Stimulated activated naive CD8-positive, alpha-beta T cell treated with anti-CD3 and anti-CD28 coated beads, Interleukin-15, Interleukin-2, amounts not matched to agents 100 ng/mL and 50 ng/mL, for 24 hours (primary cell): ENCODE measurements at regions not wholly inside any gene's neighbourhood (a gene's known extent, or its start where the extent isn't known, plus 50 kb on each side); places are given as distances from the start of the nearest gene placed in this dataset.
"Not testable (repeated sequence)": the region's sequence is repeated elsewhere in the genome, so short reads cannot be mapped to it uniquely, and the experiment has no call there.

Experiments
- H3K27ac Mint-ChIP-seq: one replicate; pipeline ENCODE4 v1.8.0; 2021; ENCODE audit warnings: mild to moderate bottlenecking, mixed read lengths
- H3K27me3 Mint-ChIP-seq: one replicate; pipeline ENCODE4 v1.8.0; 2021; ENCODE audit warnings: mixed read lengths
- H3K36me3 Mint-ChIP-seq: one replicate; pipeline ENCODE4 v1.8.0; 2021; ENCODE audit warnings: low read depth, mixed read lengths
- H3K4me1 Mint-ChIP-seq: one replicate; pipeline ENCODE4 v1.8.0; 2021; ENCODE audit warnings: low read depth, mixed read lengths
- H3K4me3 Mint-ChIP-seq: one replicate; pipeline ENCODE4 v1.8.0; 2021; ENCODE audit warnings: mild to moderate bottlenecking, mixed read lengths
- H3K9me3 Mint-ChIP-seq: one replicate; pipeline ENCODE4 v1.8.0; 2021; ENCODE audit warnings: mixed read lengths

- Mint-ChIP-seq H3K4me3 (no peak overlapping the region), H3K27ac (no peak overlapping the region), H3K4me1 (no peaks in the 10 kb centered on the region), H3K9me3 (no peaks in the 10 kb centered on the region), H3K27me3 (no peaks in the 10 kb centered on the region), H3K36me3 (no peaks in the 10 kb centered on the region)
Measured at GRCh38 chr6:134614606-134615485, 296.9 kb upstream of the SGK1 start.

GRCh38 chr6:134612128-134612527 is 294.2 kb upstream of the SGK1 start:
- H3K27me3 Mint-ChIP-seq, H3K4me3 Mint-ChIP-seq, H3K9me3 Mint-ChIP-seq: not testable (repeated sequence)

GRCh38 chr6:134610411-134610810 is 292.5 kb upstream of the SGK1 start:
- Mint-ChIP-seq H3K4me1 (no peaks in the 10 kb centered on the region), H3K36me3 (no peaks in the 10 kb centered on the region), H3K27me3 (no peaks in the 10 kb centered on the region), H3K27ac (no peak overlapping the region), H3K4me3 (no peak overlapping the region), H3K9me3 (no peaks in the 10 kb centered on the region)

More at GRCh38 chr6:134612128-134612527, 294.2 kb upstream of the SGK1 start:
- H3K4me1 Mint-ChIP-seq, H3K36me3 Mint-ChIP-seq, H3K27ac Mint-ChIP-seq: not testable (repeated sequence)

GRCh38 chr6:134609716-134610261 is 291.9 kb upstream of the SGK1 start:
- no peaks in the 10 kb centered on the region for H3K4me1 Mint-ChIP-seq
- no peak overlapping the region for H3K27ac Mint-ChIP-seq
- H3K4me3 Mint-ChIP-seq, result no peak overlapping the region
- no peaks in the 10 kb centered on the region for H3K36me3 Mint-ChIP-seq
- H3K9me3 Mint-ChIP-seq, result no peaks in the 10 kb centered on the region
- no peaks in the 10 kb centered on the region for H3K27me3 Mint-ChIP-seq

GRCh38 chr6:134607411-134607810 is 289.5 kb upstream of the SGK1 start:
- H3K27ac Mint-ChIP-seq, result no peak overlapping the region
- no peaks in the 10 kb centered on the region for H3K36me3 Mint-ChIP-seq
- H3K9me3 Mint-ChIP-seq, result no peaks in the 10 kb centered on the region
- no peaks in the 10 kb centered on the region for H3K4me1 Mint-ChIP-seq
- H3K4me3 Mint-ChIP-seq, result no peak overlapping the region
- H3K27me3 Mint-ChIP-seq, result no peaks in the 10 kb centered on the region

- Mint-ChIP-seq H3K9me3 (peaks cover 5% of the 10 kb centered on the region), H3K36me3 (peaks cover 4% of the 10 kb centered on the region), H3K27me3 (no peaks in the 10 kb centered on the region), H3K27ac (no peak overlapping the region), H3K4me1 (no peaks in the 10 kb centered on the region), H3K4me3 (no peak overlapping the region)
Measured at GRCh38 chr6:134605034-134605433, 287.1 kb upstream of the SGK1 start.

GRCh38 chr6:134604014-134604676 is 286.2 kb upstream of the SGK1 start:
- H3K36me3 Mint-ChIP-seq, result peaks cover 4% of the 10 kb centered on the region
- H3K27ac Mint-ChIP-seq, result no peak overlapping the region
- H3K4me1 Mint-ChIP-seq, result no peaks in the 10 kb centered on the region
- H3K9me3 Mint-ChIP-seq, result peaks cover 5% of the 10 kb centered on the region
- H3K27me3 Mint-ChIP-seq, result no peaks in the 10 kb centered on the region
- H3K4me3 Mint-ChIP-seq, result no peak overlapping the region

- peaks cover 4% of the 10 kb centered on the region for H3K36me3 Mint-ChIP-seq
- no peak overlapping the region for H3K4me3 Mint-ChIP-seq
- H3K4me1 Mint-ChIP-seq, result no peaks in the 10 kb centered on the region
- H3K27ac Mint-ChIP-seq, result no peak overlapping the region
- peaks cover 5% of the 10 kb centered on the region for H3K9me3 Mint-ChIP-seq
- H3K27me3 Mint-ChIP-seq, result no peaks in the 10 kb centered on the region
Measured at GRCh38 chr6:134603561-134603960, 285.6 kb upstream of the SGK1 start.

GRCh38 chr6:134602123-134602522 is 284.2 kb upstream of the SGK1 start:
- H3K4me1 Mint-ChIP-seq, result no peaks in the 10 kb centered on the region
- H3K27me3 Mint-ChIP-seq, result no peaks in the 10 kb centered on the region
- no peak overlapping the region for H3K27ac Mint-ChIP-seq
- peaks cover 4% of the 10 kb centered on the region for H3K36me3 Mint-ChIP-seq
- peaks cover 5% of the 10 kb centered on the region for H3K9me3 Mint-ChIP-seq
- no peak overlapping the region for H3K4me3 Mint-ChIP-seq

GRCh38 chr6:134600671-134601070 is 282.8 kb upstream of the SGK1 start:
- H3K27me3 Mint-ChIP-seq, result no peaks in the 10 kb centered on the region

GRCh38 chr6:134599079-134599478 is 281.2 kb upstream of the SGK1 start:
- Mint-ChIP-seq H3K27me3 (no peaks in the 10 kb centered on the region), H3K36me3 (peaks cover 4% of the 10 kb centered on the region), H3K4me3 (no peak overlapping the region), H3K9me3 (peaks cover 5% of the 10 kb centered on the region), H3K4me1 (no peaks in the 10 kb centered on the region), H3K27ac (no peak overlapping the region)

More at GRCh38 chr6:134600671-134601070, 282.8 kb upstream of the SGK1 start:
- Mint-ChIP-seq H3K27ac (no peak overlapping the region), H3K36me3 (peaks cover 4% of the 10 kb centered on the region), H3K4me3 (no peak overlapping the region), H3K9me3 (peaks cover 5% of the 10 kb centered on the region), H3K4me1 (no peaks in the 10 kb centered on the region)

GRCh38 chr6:134596191-134596590 is 278.3 kb upstream of the SGK1 start:
- H3K4me3 Mint-ChIP-seq, result no peak overlapping the region
- no peak overlapping the region for H3K27ac Mint-ChIP-seq
- H3K36me3 Mint-ChIP-seq, result peaks cover 4% of the 10 kb centered on the region
- peaks cover 5% of the 10 kb centered on the region for H3K9me3 Mint-ChIP-seq
- no peaks in the 10 kb centered on the region for H3K27me3 Mint-ChIP-seq
- H3K4me1 Mint-ChIP-seq, result no peaks in the 10 kb centered on the region

- Mint-ChIP-seq H3K27ac (no peak overlapping the region), H3K27me3 (no peaks in the 10 kb centered on the region), H3K9me3 (no peaks in the 10 kb centered on the region), H3K4me1 (no peaks in the 10 kb centered on the region), H3K36me3 (no peaks in the 10 kb centered on the region), H3K4me3 (no peak overlapping the region)
Measured at GRCh38 chr6:134594881-134595280, 277.0 kb upstream of the SGK1 start.

- Mint-ChIP-seq H3K9me3 (no peaks in the 10 kb centered on the region), H3K4me1 (no peaks in the 10 kb centered on the region), H3K27ac (no peak overlapping the region), H3K4me3 (no peak overlapping the region), H3K36me3 (no peaks in the 10 kb centered on the region), H3K27me3 (no peaks in the 10 kb centered on the region)
Measured at GRCh38 chr6:134593887-134594286, 276.0 kb upstream of the SGK1 start.

- H3K27me3 Mint-ChIP-seq, result no peaks in the 10 kb centered on the region
- H3K27ac Mint-ChIP-seq, result no peak overlapping the region
- H3K9me3 Mint-ChIP-seq, result no peaks in the 10 kb centered on the region
- H3K36me3 Mint-ChIP-seq, result no peaks in the 10 kb centered on the region
- no peaks in the 10 kb centered on the region for H3K4me1 Mint-ChIP-seq
- H3K4me3 Mint-ChIP-seq, result no peak overlapping the region
Measured at GRCh38 chr6:134593442-134593841, 275.5 kb upstream of the SGK1 start.
